GM23248 (cell line): ENCODE measurements at regions not wholly inside any gene's neighbourhood (a gene's known extent, or its start where the extent isn't known, plus 50 kb on each side); places are given as distances from the start of the nearest gene placed in this dataset.
A peak's percentile ranks its signal among the peaks of the same experiment; 100 is the strongest.

Experiments
- DNase-seq: peaks from one replicate; pipeline ENCODE4 v3.0.0-alpha.2; 2015
- H2AFZ ChIP-seq: fragments of 200-600 bp; sonication (generic); 2 replicates; pipeline ENCODE4 v1.6.1; 2016; ENCODE audit warnings: antibody characterized with exemption
- H3F3A ChIP-seq: fragments of 200-600 bp; sonication (generic); 2 replicates; pipeline ENCODE4 v1.6.1; 2016; ENCODE audit warnings: mild to moderate bottlenecking, antibody characterized with exemption, mixed run types; ENCODE audit not compliant: insufficient read depth
- H3K27ac ChIP-seq: fragments of 200-600 bp; sonication (generic); 2 replicates; pipeline ENCODE4 v1.5.1; 2016; ENCODE audit warnings: mild to moderate bottlenecking
- H3K27me3 ChIP-seq: fragments of 200-600 bp; sonication (generic); replicated peaks from 2 replicates; pipeline ENCODE4 v1.6.1; 2016; ENCODE audit warnings: mild to moderate bottlenecking; ENCODE audit not compliant: insufficient read depth
- H3K36me3 ChIP-seq: fragments of 200-600 bp; sonication (generic); 2 replicates; pipeline ENCODE4 v1.6.1; 2016; ENCODE audit warnings: low read depth, mild to moderate bottlenecking
- H3K4me1 ChIP-seq: fragments of 200-600 bp; sonication (generic); 2 replicates; pipeline ENCODE4 v1.6.1; 2016; ENCODE audit warnings: mild to moderate bottlenecking; ENCODE audit not compliant: insufficient read depth
- H3K4me2 ChIP-seq: fragments of 200-600 bp; sonication (generic); one replicate; pipeline ENCODE4 v1.6.1; 2016; ENCODE audit warnings: mild to moderate bottlenecking; ENCODE audit not compliant: unreplicated experiment
- H3K4me3 ChIP-seq: fragments of 200-600 bp; sonication (generic); 2 replicates; pipeline ENCODE4 v1.5.1; 2016; ENCODE audit warnings: mild to moderate bottlenecking
- H3K79me2 ChIP-seq: fragments of 200-600 bp; sonication (generic); 2 replicates; pipeline ENCODE4 v1.6.1; 2016; ENCODE audit warnings: mild to moderate bottlenecking; ENCODE audit not compliant: insufficient read depth
- H3K9ac ChIP-seq: fragments of 200-600 bp; sonication (generic); 2 replicates; pipeline ENCODE4 v1.6.1; 2016; ENCODE audit warnings: mild to moderate bottlenecking
- H3K9me2 ChIP-seq: fragments of 200-600 bp; sonication (generic); 2 replicates; pipeline ENCODE4 v1.6.1; 2016; ENCODE audit warnings: mixed run types, mild to moderate bottlenecking, moderate library complexity; ENCODE audit not compliant: insufficient read depth
- H3K9me3 ChIP-seq: fragments of 200-600 bp; sonication (generic); one replicate; pipeline ENCODE4 v1.6.1; 2017; ENCODE audit warnings: low read depth
- H4K20me1 ChIP-seq: fragments of 200-600 bp; sonication (generic); 2 replicates; pipeline ENCODE4 v1.6.0; 2016; ENCODE audit not compliant: insufficient read depth
- EZH2 ChIP-seq: fragments of 200-600 bp; sonication (generic); IDR thresholded peaks from 2 replicates; pipeline ENCODE4 v1.6.1; 2018; ENCODE audit warnings: antibody characterized with exemption, mild to moderate bottlenecking; ENCODE audit not compliant: insufficient read depth, poor library complexity, severe bottlenecking
- EZH2phosphoT487 ChIP-seq: fragments of 200-600 bp; sonication (generic); IDR thresholded peaks from 2 replicates; pipeline ENCODE4 v1.6.1; 2018; ENCODE audit warnings: antibody characterized with exemption, moderate library complexity, mild to moderate bottlenecking, low read depth; ENCODE audit not compliant: insufficient read depth
- WGBS, 2 experiments: methylation state at CpG; one replicate each; pipeline ENCODE4 v1.1.6; 2015 to 2017; ENCODE audit warnings: low lambda C conversion rate in 2 of 2, low coverage in 1 of 2; ENCODE audit errors: missing lambda C conversion rate in 2 of 2; 5-methylcytosine and 5-hydroxymethylcytosine counted together
- in situ Hi-C: fragments of 300-500 bp; cut with MboI; formaldehyde crosslinking; loops from 2 replicates; pipeline ENCODE4 v1.15.0; 2020

DNA sequence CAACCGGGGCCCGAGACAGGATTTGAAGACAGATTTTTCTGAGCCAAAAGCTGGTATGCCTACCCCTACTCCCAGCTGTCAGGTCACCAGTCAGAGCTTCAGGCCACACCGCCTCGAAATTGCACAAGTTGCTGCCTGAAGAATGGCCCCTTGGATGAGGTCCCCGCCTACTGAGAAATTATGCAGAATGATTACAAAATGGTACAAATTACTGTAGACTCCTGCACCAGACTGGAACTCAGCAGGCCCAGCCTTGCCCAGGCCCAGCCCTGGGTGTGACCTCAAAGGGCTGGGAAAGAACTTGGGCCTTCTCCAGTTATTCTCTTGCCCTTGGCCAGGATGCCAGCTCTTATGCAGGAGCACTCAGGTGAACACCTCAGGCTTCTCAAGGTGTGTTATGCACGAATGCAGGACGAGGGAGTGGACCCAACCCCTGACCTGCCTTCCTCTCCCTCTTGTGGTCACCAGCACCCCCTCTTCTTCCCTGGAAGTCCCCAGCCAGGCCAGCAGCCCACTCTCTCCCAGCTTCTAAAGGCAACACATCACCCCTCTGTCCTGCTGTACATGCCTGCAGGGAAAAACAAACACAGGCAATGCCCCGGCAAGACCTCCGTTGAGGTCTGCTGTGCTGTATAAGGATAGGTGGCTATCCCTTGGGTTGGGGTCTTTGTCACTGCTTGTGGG, 88.7 kb upstream of the NAA20 start:
- no peaks in the 10 kb centered on the region for H3K36me3 ChIP-seq
- H3K27me3 ChIP-seq: no peaks in the 10 kb centered on the region
- peaks cover 12% of the 10 kb centered on the region for H3K4me1 ChIP-seq
- DNase-seq: no peak
- no peaks in the 10 kb centered on the region for H4K20me1 ChIP-seq
- no peak overlapping the region for H2AFZ ChIP-seq
- H3F3A ChIP-seq: peaks cover 20% of the 10 kb centered on the region
- TF ChIP-seq EZH2phosphoT487 (no peak), EZH2 (no peak)
- in situ Hi-C loops: no loop called here
- no peak overlapping the region for H3K4me3 ChIP-seq
- no peak overlapping the region for H3K4me2 ChIP-seq
- WGBS, 2 experiments: 92 to 96% methylated on average over 9 of the region's 9 CpGs
- no peaks in the 10 kb centered on the region for H3K9me3 ChIP-seq
- no peak overlapping the region for H3K27ac ChIP-seq
- H3K79me2 ChIP-seq: no peaks in the 10 kb centered on the region
- no peaks in the 10 kb centered on the region for H3K9me2 ChIP-seq
- no peak overlapping the region for H3K9ac ChIP-seq

DNA sequence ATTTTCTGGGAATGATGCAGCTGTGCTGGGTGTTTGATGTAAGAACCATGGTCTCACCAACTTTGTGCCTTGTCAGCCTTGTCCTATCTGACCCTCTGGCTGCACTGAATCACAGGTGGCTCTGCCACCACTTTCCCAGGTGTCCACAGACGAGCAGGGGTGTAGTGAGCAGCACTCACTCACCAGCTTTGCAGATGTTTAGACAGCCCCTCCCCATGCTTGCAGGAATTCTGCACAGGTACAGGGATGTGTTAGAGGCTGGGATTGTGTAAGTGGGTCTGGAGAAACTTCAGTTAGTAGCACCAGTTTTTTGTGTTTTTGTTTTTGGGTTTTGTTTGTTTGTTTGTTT, 88.2 kb upstream of the NAA20 start:
- no peak overlapping the region for H2AFZ ChIP-seq
- 95 to 100% methylated on average over 1 of the region's 1 CpG for WGBS, 2 experiments
- H3K79me2 ChIP-seq: no peaks in the 10 kb centered on the region
- DNase-seq: no peak
- no peaks in the 10 kb centered on the region for H3K27me3 ChIP-seq
- in situ Hi-C loops: no loop called here
- H3K4me3 ChIP-seq: no peak overlapping the region
- no peak overlapping the region for H3K4me2 ChIP-seq
- TF ChIP-seq EZH2phosphoT487 (no peak), EZH2 (no peak)
- H3K27ac ChIP-seq: no peak overlapping the region
- H3F3A ChIP-seq: peaks cover 21% of the 10 kb centered on the region
- no peaks in the 10 kb centered on the region for H3K9me2 ChIP-seq
- no peaks in the 10 kb centered on the region for H4K20me1 ChIP-seq
- H3K9me3 ChIP-seq: no peaks in the 10 kb centered on the region
- no peak overlapping the region for H3K9ac ChIP-seq
- H3K4me1 ChIP-seq: peaks cover 12% of the 10 kb centered on the region
- H3K36me3 ChIP-seq: no peaks in the 10 kb centered on the region

DNA sequence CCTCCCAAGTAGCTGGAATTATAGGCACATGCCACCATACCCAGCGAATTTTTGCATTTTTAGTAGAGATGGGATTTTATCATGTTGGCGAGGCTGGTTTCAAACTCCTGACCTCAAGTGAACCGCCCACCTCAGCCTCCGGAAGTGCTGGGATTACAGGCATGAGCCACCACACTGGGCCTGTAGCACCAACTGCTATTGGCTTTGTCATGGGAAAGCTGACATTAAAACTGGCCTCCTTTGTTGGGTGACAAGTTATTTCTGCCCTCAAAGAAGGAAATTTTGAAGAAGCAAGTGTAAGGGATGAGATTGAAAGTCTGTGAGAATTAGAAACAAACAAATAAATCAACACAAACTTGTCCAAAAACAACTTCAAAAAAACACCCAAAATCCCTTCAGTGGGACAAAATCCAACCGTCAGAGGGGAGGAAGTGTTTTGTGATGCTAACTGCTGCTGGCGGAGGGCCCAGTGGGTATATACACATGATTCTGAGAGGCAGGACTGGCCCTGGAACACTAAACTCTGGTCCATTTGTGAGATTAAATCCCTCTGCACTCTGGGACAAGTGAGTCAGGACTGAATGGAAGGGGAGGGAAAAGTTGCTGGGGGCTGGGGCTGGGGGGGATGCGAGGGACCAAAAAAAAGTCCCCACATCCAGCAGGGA, 87.5 kb upstream of the NAA20 start:
- H3K4me1 ChIP-seq: peaks cover 12% of the 10 kb centered on the region
- no peaks in the 10 kb centered on the region for H3K36me3 ChIP-seq
- H3K27me3 ChIP-seq: no peaks in the 10 kb centered on the region
- H4K20me1 ChIP-seq: no peaks in the 10 kb centered on the region
- in situ Hi-C loops: no loop called here
- no peaks in the 10 kb centered on the region for H3K9me2 ChIP-seq
- 74% methylated on average over 7 of the region's 7 CpGs for WGBS, 2 experiments
- no peaks in the 10 kb centered on the region for H3K9me3 ChIP-seq
- no peak overlapping the region for H3K9ac ChIP-seq
- H3K4me3 ChIP-seq: no peak overlapping the region
- DNase-seq: peak; percentile 14
- no peaks in the 10 kb centered on the region for H3K79me2 ChIP-seq
- H2AFZ ChIP-seq: no peak overlapping the region
- no peak overlapping the region for H3K27ac ChIP-seq
- H3F3A ChIP-seq: peaks cover 21% of the 10 kb centered on the region
- no peak overlapping the region for H3K4me2 ChIP-seq
- TF ChIP-seq EZH2 (no peak), EZH2phosphoT487 (no peak)

DNA sequence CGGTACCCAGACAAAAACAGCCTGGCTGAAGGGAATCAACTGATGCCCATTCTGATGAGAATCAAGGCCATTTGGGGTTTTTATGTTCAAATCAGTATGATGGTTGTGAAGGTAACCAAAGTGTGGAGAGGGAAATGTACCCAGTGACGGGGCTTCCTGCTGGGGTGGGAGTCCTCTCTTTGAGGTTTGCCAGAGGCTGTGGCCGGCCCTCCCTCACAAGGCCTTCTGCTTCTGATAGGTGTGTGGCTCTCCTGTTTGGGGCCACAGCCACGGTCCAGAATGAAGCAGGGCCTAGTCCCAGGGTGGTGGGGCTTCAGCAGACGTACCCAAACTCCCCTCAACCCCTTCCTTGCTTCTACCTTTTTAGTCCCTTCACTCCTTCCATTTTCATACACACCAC, 86.7 kb upstream of the NAA20 start:
- Histone ChIP-seq H3K9me3 (no peaks in the 10 kb centered on the region), H2AFZ (no peak overlapping the region), H3K4me1 (peaks cover 12% of the 10 kb centered on the region), H3K9me2 (no peaks in the 10 kb centered on the region), H3K36me3 (no peaks in the 10 kb centered on the region), H3K79me2 (no peaks in the 10 kb centered on the region), H3K27ac (no peak overlapping the region), H3F3A (peaks cover 21% of the 10 kb centered on the region), H3K9ac (no peak overlapping the region), H4K20me1 (no peaks in the 10 kb centered on the region), H3K27me3 (no peaks in the 10 kb centered on the region), H3K4me3 (no peak overlapping the region), H3K4me2 (no peak overlapping the region)
- 93 to 95% methylated on average over 5 of the region's 5 CpGs for WGBS, 2 experiments
- TF ChIP-seq EZH2 (no peak), EZH2phosphoT487 (no peak)
- DNase-seq: no peak
- in situ Hi-C loops: no loop called here
